ENCODE measurements at regions not wholly inside any gene's neighbourhood (a gene's known extent, or its start where the extent isn't known, plus 50 kb on each side); places are given as distances from the start of the nearest gene placed in this dataset.
A peak's percentile ranks its signal among the peaks of the same experiment; 100 is the strongest.

- TF ChIP-seq CTCF (IDR thresholded peaks at IDR 0.05; ENCODE audit: extremely low read depth, low read depth, low read length): no peak
Measured at GRCh38 chr17:77827511-77827910, 131.0 kb upstream of the TNRC6C start.

GRCh38 chr17:77828749-77829539, 129.6 kb upstream of the TNRC6C start:
- H3K27ac ChIP-seq (ENCODE audit: low read depth, low read length): no peak overlapping the region
- no peak overlapping the region for H3K4me2 ChIP-seq (ENCODE audit: insufficient read depth, low read length)
- H2AFZ ChIP-seq (ENCODE audit: low read length): no peak overlapping the region

More at GRCh38 chr17:77827511-77827910, 131.0 kb upstream of the TNRC6C start:
- peaks cover 28% of the 10 kb centered on the region for H3K4me1 ChIP-seq (ENCODE audit: insufficient read depth, low read length)
- no peaks in the 10 kb centered on the region for H4K20me1 ChIP-seq (ENCODE audit: insufficient read depth, low read length)
- H2AFZ ChIP-seq (ENCODE audit: low read length): no peak overlapping the region
- no peaks in the 10 kb centered on the region for H3K27me3 ChIP-seq (ENCODE audit: insufficient read depth, low read length)
- no peak for DNase-seq (ENCODE audit: insufficient read length, low spot score, missing footprints)
- no peak overlapping the region for H3K4me2 ChIP-seq (ENCODE audit: insufficient read depth, low read length)
- no peak overlapping the region for H3K4me3 ChIP-seq (ENCODE audit: insufficient read depth, low read length)
- no peak overlapping the region for H3K27ac ChIP-seq (ENCODE audit: low read depth, low read length)
- no peaks in the 10 kb centered on the region for H3K9me3 ChIP-seq (ENCODE audit: low read depth, low read length)
- no peaks in the 10 kb centered on the region for H3K36me3 ChIP-seq (ENCODE audit: insufficient read depth, low read length)
- H3K79me2 ChIP-seq (ENCODE audit: insufficient read depth, low read length): no peaks in the 10 kb centered on the region

GRCh38 chr17:77829843-77830799, 128.4 kb upstream of the TNRC6C start:
- H3K4me3 ChIP-seq (ENCODE audit: insufficient read depth, low read length): peak overlapping the region; percentile 44
- no peaks in the 10 kb centered on the region for H3K9me3 ChIP-seq (ENCODE audit: low read depth, low read length)

More at GRCh38 chr17:77828749-77829539, 129.6 kb upstream of the TNRC6C start:
- Histone ChIP-seq H3K36me3 (ENCODE audit: insufficient read depth, low read length) (no peaks in the 10 kb centered on the region), H3K27me3 (ENCODE audit: insufficient read depth, low read length) (no peaks in the 10 kb centered on the region), H3K4me1 (ENCODE audit: insufficient read depth, low read length) (peaks cover 30% of the 10 kb centered on the region), H4K20me1 (ENCODE audit: insufficient read depth, low read length) (no peaks in the 10 kb centered on the region), H3K79me2 (ENCODE audit: insufficient read depth, low read length) (no peaks in the 10 kb centered on the region), H3K9me3 (ENCODE audit: low read depth, low read length) (no peaks in the 10 kb centered on the region), H3K4me3 (ENCODE audit: insufficient read depth, low read length) (no peak overlapping the region)
- DNase-seq (ENCODE audit: insufficient read length, low spot score, missing footprints): no peak
- TF ChIP-seq CTCF (IDR thresholded peaks at IDR 0.05; ENCODE audit: extremely low read depth, low read depth, low read length): no peak

More at GRCh38 chr17:77829843-77830799, 128.4 kb upstream of the TNRC6C start:
- H3K36me3 ChIP-seq (ENCODE audit: insufficient read depth, low read length): no peaks in the 10 kb centered on the region
- peak overlapping the region; percentile 60 for H3K4me2 ChIP-seq (ENCODE audit: insufficient read depth, low read length)
- H3K27me3 ChIP-seq (ENCODE audit: insufficient read depth, low read length): no peaks in the 10 kb centered on the region
- no peaks in the 10 kb centered on the region for H4K20me1 ChIP-seq (ENCODE audit: insufficient read depth, low read length)
- no peak for TF ChIP-seq CTCF (IDR thresholded peaks at IDR 0.05; ENCODE audit: extremely low read depth, low read depth, low read length)
- H3K27ac ChIP-seq (ENCODE audit: low read depth, low read length): peak overlapping the region; percentile 92
- DNase-seq (ENCODE audit: insufficient read length, low spot score, missing footprints): peak; percentile 97
- H3K4me1 ChIP-seq (ENCODE audit: insufficient read depth, low read length): peaks cover 42% of the 10 kb centered on the region
- no peaks in the 10 kb centered on the region for H3K79me2 ChIP-seq (ENCODE audit: insufficient read depth, low read length)
- peak overlapping the region; percentile 80 for H2AFZ ChIP-seq (ENCODE audit: low read length)
